Ishikawa (cell line): ENCODE measurements at regions not wholly inside any gene's neighbourhood (a gene's known extent, or its start where the extent isn't known, plus 50 kb on each side); places are given as distances from the start of the nearest gene placed in this dataset.

Source experiments
- EGR1 ChIP-seq: IDR thresholded peaks from 2 replicates; pipeline ENCODE4 v1.6.1; 2012
- EP300 ChIP-seq: IDR thresholded peaks from 2 replicates; pipeline ENCODE4 v1.6.1; 2012; ENCODE audit warnings: borderline replicate concordance
- MAX ChIP-seq: IDR thresholded peaks from 2 replicates; pipeline ENCODE4 v1.6.1; 2012
- NFIC ChIP-seq: IDR thresholded peaks from 2 replicates; pipeline ENCODE4 v1.6.1; 2012
- RAD21 ChIP-seq: IDR thresholded peaks from 2 replicates; pipeline ENCODE4 v1.6.1; 2012; ENCODE audit warnings: low read depth
- REST ChIP-seq: IDR thresholded peaks from 2 replicates; pipeline ENCODE4 v1.6.1; 2012; ENCODE audit warnings: low read depth, mild to moderate bottlenecking
- TAF1 ChIP-seq: IDR thresholded peaks from 2 replicates; pipeline ENCODE4 v1.6.1; 2012; ENCODE audit warnings: low read depth, mild to moderate bottlenecking
- TCF12 ChIP-seq: IDR thresholded peaks from 2 replicates; pipeline ENCODE4 v1.6.1; 2012; ENCODE audit warnings: low read depth
- TEAD4 ChIP-seq: IDR thresholded peaks from 2 replicates; pipeline ENCODE4 v1.6.1; 2012
- USF1 ChIP-seq: IDR thresholded peaks from 2 replicates; pipeline ENCODE4 v1.6.1; 2012
- YY1 ChIP-seq: IDR thresholded peaks from 2 replicates; pipeline ENCODE4 v1.6.1; 2012; ENCODE audit warnings: low read depth

GRCh38 chr4:148850257-148850995, 408.2 kb upstream of the NR3C2 start:
- TF ChIP-seq MAX (no peak), EGR1 (no peak), TAF1 (no peak), RAD21 (no peak), REST (no peak), TEAD4 (no peak), USF1 (no peak), YY1 (no peak), TCF12 (no peak), EP300 (no peak), NFIC (no peak)
